Naive B cell (primary cell): ENCODE measurements at regions not wholly inside any gene's neighbourhood (a gene's known extent, or its start where the extent isn't known, plus 50 kb on each side); places are given as distances from the start of the nearest gene placed in this dataset.

Experiments
- ATAC-seq, 2 donors: fragments of 150-1000 bp; cut with Tn5 transposase; 2 replicates each; pipeline ENCODE4 v1.10.0; 2021; ENCODE audit warnings: low read depth in 2 of 2, mild to moderate bottlenecking in 2 of 2, moderate library complexity in 2 of 2
- DNase-seq: peaks from one replicate; pipeline ENCODE4 v3.0.0; 2022
- H3K27ac Mint-ChIP-seq, 6 donors: one replicate each; pipeline ENCODE4 v1.8.0; 2020 to 2022; ENCODE audit warnings: mild to moderate bottlenecking in 6 of 6, mixed read lengths in 6 of 6, moderate library complexity in 5 of 6, inconsistent platforms in 2 of 6
- H3K27me3 Mint-ChIP-seq, 3 donors: one replicate each; pipeline ENCODE4 v1.8.0; 2021 to 2022; ENCODE audit warnings: mixed read lengths in 3 of 3, mild to moderate bottlenecking in 1 of 3
- H3K36me3 Mint-ChIP-seq, 2 donors: one replicate each; pipeline ENCODE4 v1.8.0; 2020 to 2022; ENCODE audit warnings: mixed read lengths in 2 of 2, inconsistent platforms in 1 of 2, mild to moderate bottlenecking in 1 of 2
- H3K4me1 Mint-ChIP-seq, 3 donors: one replicate each; pipeline ENCODE4 v1.8.0; 2020 to 2022; ENCODE audit warnings: mixed read lengths in 3 of 3, inconsistent platforms in 1 of 3, mild to moderate bottlenecking in 1 of 3, moderate library complexity in 1 of 3
- H3K4me3 Mint-ChIP-seq, 8 donors: one replicate each; pipeline ENCODE4 v1.8.0; 2020 to 2022; ENCODE audit warnings: mild to moderate bottlenecking in 8 of 8, mixed read lengths in 8 of 8, moderate library complexity in 8 of 8, inconsistent platforms in 2 of 8
- H3K9me3 Mint-ChIP-seq, 7 donors: one replicate each; pipeline ENCODE4 v1.8.0; 2020 to 2022; ENCODE audit warnings: mixed read lengths in 7 of 7, mild to moderate bottlenecking in 5 of 7, inconsistent platforms in 2 of 7, moderate library complexity in 1 of 7

DNA sequence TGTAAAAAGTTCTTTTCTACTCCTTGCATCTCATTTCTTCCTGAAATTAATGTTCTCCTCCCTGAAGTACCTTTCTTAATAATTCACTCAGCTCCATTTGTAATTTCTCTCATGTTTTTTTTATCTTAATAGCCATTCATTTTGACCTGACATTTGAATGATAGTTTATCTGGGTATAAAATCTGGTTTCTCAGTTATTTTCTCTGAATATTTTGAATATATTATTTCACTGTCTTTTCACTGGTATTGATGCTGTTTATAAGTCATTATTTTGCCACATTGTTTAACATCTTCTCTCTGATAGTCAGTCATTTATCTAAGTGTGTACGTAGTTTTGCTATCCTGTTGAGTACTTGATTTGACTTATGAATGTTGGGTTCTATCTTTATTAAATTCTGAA, 68.8 kb upstream of the ARHGAP18 start:
- peaks cover 0 to 35% (median 17%) of the 10 kb centered on the region in 7 donors for H3K9me3 Mint-ChIP-seq
- no peak for DNase-seq
- H3K4me3 Mint-ChIP-seq: no peak overlapping the region
- H3K27me3 Mint-ChIP-seq: peaks cover 0 to 8% (median 4%) of the 10 kb centered on the region in 3 donors
- ATAC-seq: no peak
- H3K27ac Mint-ChIP-seq: no peak overlapping the region
- no peaks in the 10 kb centered on the region for H3K4me1 Mint-ChIP-seq
- H3K36me3 Mint-ChIP-seq: peaks cover 16 to 17% of the 10 kb centered on the region in 2 donors

DNA sequence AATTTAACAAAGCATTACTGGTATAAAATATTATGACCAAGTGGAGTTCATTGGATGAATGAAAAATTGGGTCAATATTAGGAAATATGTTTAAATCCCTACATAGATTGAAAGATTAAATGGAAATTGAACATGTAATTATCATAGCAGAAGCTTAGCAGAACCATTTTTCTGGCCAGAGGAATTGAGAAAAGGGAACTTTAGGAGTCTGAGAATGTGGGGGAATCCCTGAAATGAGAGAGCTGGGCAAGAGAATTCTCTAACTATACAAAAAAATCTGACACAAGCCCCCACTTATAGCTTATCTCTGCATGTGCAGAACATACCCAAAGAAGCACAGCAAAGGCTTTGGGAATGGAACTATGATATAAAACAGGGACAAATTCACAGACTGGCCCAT, 67.4 kb upstream of the ARHGAP18 start:
- no peaks in the 10 kb centered on the region for H3K4me1 Mint-ChIP-seq
- no peak overlapping the region for H3K27ac Mint-ChIP-seq
- no peak overlapping the region for H3K4me3 Mint-ChIP-seq
- DNase-seq (no peak), ATAC-seq (no peak)
- H3K9me3 Mint-ChIP-seq: peaks cover 0 to 31% (median 17%) of the 10 kb centered on the region in 7 donors
- peaks cover 2 to 11% (median 6%) of the 10 kb centered on the region in 3 donors for H3K27me3 Mint-ChIP-seq
- H3K36me3 Mint-ChIP-seq: peaks cover 16 to 17% of the 10 kb centered on the region in 2 donors

DNA sequence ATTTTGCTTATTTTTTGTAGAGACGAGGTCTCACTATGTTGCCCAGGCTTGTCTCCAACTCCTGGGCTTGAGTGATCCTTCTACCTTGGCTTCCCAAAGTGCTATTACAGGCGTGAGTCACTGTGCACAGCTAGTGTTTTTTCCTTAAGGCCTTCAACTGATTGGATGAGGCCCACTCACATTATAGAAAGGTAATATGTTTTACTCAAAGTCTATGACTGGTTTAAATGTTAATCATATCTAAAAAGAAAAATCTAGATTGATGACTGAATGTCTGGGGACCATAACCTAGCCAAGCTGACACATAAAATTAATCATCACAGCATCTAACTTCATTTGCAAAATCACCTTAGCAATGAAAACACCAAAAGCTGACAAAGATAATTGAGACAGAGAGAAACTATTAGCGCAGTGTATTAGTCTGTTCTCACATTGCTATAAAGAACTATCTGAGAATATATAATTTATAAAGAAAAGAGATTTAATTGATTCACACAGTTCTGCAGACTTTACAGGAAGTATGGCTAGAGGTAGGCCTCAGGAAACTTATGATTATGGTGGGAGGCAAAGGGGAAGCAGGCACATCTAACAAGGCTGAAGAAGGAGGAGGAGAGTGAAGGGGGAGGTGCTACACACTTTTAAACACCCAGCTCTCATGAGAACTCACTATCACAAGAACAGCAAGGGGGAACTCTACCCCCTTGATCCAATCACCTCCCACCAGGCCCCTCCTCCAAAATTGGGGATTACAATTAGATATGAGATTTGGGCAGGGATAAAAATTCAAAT, 66.8 kb upstream of the ARHGAP18 start:
- H3K27me3 Mint-ChIP-seq: peaks cover 7 to 15% (median 12%) of the 10 kb centered on the region in 3 donors
- H3K9me3 Mint-ChIP-seq: peaks cover 0 to 34% (median 17%) of the 10 kb centered on the region in 7 donors
- no peak for ATAC-seq
- H3K36me3 Mint-ChIP-seq: peaks cover 17 to 22% of the 10 kb centered on the region in 2 donors
- H3K4me3 Mint-ChIP-seq: no peak overlapping the region
- no peak overlapping the region for H3K27ac Mint-ChIP-seq
- no peak for DNase-seq
- no peaks in the 10 kb centered on the region for H3K4me1 Mint-ChIP-seq

DNA sequence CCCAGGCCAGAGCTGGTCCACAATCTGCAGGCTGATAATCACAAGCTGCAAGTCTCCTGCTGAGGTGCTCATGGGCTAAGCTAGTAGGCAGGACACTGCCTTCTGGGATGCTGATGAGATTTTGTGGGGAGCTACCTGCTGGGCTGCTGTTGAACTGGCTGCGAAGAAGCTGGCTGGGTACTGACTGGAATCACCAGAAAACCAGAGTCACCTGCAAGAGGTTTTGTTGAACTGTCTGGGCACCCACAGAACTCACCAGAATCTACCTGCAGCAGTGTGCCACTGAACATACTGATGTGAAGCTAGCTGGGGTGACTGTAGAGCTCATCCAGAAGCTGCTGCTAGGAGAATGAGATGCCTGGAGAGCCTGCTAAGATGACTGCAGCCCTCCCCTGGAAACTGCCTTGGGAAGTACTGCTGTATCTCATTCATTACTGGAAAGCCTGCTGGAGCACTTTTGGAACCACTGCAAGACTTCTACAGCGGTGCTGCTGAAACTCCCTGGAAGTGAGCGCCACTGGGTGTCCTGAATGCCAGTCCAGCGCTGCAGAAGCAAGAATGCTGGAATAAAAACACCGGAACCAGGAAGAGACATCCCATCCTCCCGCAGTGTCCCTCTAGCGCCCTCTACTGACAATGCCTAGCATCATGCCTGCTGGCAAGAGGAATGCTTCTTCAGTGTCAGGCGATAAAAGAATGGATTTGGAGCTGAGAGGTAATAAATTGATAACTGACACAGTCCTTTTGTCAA, 64.9 kb upstream of the ARHGAP18 start:
- Mint-ChIP-seq H3K27me3 (peaks cover 18 to 33% (median 25%) of the 10 kb centered on the region in 3 donors), H3K4me3 (peak overlapping the region in 1 of 8 donors; percentile 19), H3K4me1 (no peaks in the 10 kb centered on the region), H3K36me3 (peaks cover 15 to 22% of the 10 kb centered on the region in 2 donors), H3K27ac (no peak overlapping the region), H3K9me3 (peaks cover 0 to 31% (median 16%) of the 10 kb centered on the region in 7 donors)
- DNase-seq (no peak), ATAC-seq (no peak)

DNA sequence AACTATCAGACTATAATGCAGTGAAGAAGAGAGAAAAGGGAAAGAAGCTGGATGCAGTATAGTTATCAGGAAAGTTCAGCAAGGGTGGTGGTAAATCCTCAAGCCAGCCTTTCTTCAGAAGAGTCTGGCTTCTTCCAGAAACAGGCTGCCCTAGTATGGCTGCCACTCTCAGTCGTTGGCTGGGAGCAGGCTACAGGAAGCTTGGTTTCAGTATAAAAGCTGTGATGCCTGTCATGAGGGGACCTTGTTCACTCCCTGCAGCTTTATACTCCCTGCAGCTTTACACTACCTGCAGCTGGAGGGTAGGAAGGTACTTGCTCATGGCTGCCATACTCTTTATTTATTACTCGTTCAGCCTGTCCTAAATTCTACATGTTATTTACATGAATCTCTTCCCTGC, 63.3 kb upstream of the ARHGAP18 start:
- Mint-ChIP-seq H3K4me3 (no peak overlapping the region), H3K27ac (no peak overlapping the region), H3K27me3 (peaks cover 25 to 36% (median 33%) of the 10 kb centered on the region in 3 donors), H3K4me1 (no peaks in the 10 kb centered on the region), H3K36me3 (peaks cover 5 to 13% of the 10 kb centered on the region in 2 donors), H3K9me3 (peaks cover 0 to 16% (median 7%) of the 10 kb centered on the region in 7 donors)
- DNase-seq (no peak), ATAC-seq (no peak)

DNA sequence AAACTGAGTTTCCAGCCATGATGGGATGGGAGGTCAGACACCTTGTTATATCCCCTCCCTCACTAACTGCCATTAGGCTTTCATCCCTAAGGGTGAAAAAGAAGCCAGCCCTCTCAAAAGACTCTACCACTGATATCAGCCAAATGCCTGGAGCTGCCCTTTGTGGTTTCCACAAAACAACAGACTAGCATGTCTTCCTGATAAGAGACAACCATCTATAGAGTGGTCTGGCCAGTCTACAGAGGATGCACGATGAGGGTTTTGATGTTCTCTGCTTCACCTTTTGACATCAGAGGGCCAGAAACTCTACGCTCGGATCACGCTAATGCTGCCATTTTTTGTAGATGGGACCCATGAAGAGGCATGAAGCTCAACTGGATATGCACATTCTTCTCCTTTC, 61.7 kb upstream of the ARHGAP18 start:
- Mint-ChIP-seq H3K4me3 (no peak overlapping the region), H3K27ac (no peak overlapping the region)
- DNase-seq: no peak

DNA sequence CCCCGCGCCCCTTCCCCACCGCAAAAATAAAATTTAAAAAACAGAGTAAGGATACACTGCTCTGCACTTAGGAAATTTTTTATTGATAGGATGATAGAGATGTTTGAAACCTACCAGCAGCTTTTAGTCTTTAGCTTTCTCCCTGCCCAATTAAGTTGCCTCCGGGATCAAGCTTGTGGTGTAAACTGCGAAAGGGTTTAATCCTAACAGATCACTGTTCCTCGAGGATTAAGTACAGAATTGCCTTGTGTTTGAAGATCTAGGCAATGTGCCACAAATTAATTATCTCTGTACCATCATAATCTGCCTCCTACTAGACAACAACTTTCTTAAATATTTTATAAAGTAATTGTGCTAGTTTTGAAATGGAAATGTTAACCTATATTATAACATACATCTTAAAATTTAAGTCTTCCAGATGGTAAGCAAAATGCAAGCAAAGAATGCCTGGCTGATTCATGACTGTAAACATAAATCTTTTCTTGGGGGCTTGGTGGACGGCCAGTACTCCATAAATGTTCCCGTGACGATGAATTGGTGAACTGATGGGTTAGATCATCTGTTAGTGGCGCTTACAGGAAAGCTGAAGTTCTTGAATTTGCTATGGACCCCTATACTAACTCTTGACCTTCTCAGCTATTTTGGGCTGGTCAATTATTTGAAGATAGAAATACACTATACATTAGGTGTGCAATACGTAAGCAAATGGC, 58.0 kb upstream of the ARHGAP18 start:
- H3K27ac Mint-ChIP-seq: no peak overlapping the region
- peaks cover 8 to 11% (median 9%) of the 10 kb centered on the region in 3 donors for H3K4me1 Mint-ChIP-seq
- peak overlapping the region in 7 of 8 donors; percentile 65 to 89 (median 87) for H3K4me3 Mint-ChIP-seq
- peaks cover 65 to 71% (median 65%) of the 10 kb centered on the region in 3 donors for H3K27me3 Mint-ChIP-seq
- ATAC-seq (no peak), DNase-seq (no peak)
- H3K9me3 Mint-ChIP-seq: peaks cover 0 to 6% (median 3%) of the 10 kb centered on the region in 7 donors
- H3K36me3 Mint-ChIP-seq: peaks cover 0 to 6% of the 10 kb centered on the region in 2 donors

More for the DNA sequence above, 61.7 kb upstream of the ARHGAP18 start:
- Mint-ChIP-seq H3K27me3 (peaks cover 34 to 46% (median 41%) of the 10 kb centered on the region in 3 donors), H3K36me3 (peaks cover 0 to 6% of the 10 kb centered on the region in 2 donors), H3K4me1 (peaks cover 8 to 10% (median 9%) of the 10 kb centered on the region in 3 donors), H3K9me3 (peaks cover 0 to 6% (median 3%) of the 10 kb centered on the region in 7 donors)
- ATAC-seq: no peak

DNA sequence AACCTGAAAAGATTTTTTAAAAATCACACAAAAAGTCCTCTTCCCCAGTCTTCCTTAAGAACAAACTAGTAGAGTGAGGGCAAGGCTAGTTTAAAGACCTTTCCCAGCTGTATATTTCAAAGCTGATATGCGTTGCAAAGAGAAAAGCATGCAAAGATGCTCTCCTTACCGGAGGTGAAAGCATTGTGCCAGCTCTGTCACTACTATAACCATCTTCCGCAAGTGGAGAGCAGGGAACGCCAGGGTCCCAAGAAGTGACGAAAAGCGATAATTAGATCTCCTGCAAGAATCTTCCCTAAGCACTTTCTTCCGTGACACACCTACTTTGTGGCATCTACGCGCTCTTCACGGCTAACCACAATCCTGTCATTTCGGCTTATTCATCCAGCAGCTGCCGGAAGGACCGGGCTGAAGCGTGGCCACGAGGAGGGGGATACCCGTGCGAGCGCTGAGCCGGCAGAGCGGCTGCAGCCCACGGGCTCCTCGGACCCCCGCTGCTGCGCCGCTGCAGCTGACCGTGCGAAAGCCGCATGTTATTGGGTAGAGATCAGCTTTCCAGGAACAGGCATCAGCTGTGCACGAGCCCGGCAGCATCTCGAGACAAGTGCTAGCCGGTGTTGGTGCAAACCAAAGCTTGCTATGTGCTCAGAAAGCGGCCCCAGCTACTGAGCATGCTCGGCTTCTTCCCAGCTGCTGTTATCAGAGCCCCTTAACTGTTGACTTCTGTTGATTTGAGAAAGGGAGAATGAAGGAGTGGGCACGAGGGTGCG, 57.2 kb upstream of the ARHGAP18 start:
- DNase-seq: peak; percentile 20
- no peak overlapping the region for H3K27ac Mint-ChIP-seq
- H3K4me1 Mint-ChIP-seq: peaks cover 8 to 11% (median 9%) of the 10 kb centered on the region in 3 donors
- peaks cover 0 to 3% (median 2%) of the 10 kb centered on the region in 7 donors for H3K9me3 Mint-ChIP-seq
- H3K36me3 Mint-ChIP-seq: peaks cover 0 to 4% of the 10 kb centered on the region in 2 donors
- ATAC-seq: peak; percentile 82 to 83
- peaks cover 62 to 70% (median 64%) of the 10 kb centered on the region in 3 donors for H3K27me3 Mint-ChIP-seq
- H3K4me3 Mint-ChIP-seq: peak overlapping the region; percentile 65 to 91 (median 87)

DNA sequence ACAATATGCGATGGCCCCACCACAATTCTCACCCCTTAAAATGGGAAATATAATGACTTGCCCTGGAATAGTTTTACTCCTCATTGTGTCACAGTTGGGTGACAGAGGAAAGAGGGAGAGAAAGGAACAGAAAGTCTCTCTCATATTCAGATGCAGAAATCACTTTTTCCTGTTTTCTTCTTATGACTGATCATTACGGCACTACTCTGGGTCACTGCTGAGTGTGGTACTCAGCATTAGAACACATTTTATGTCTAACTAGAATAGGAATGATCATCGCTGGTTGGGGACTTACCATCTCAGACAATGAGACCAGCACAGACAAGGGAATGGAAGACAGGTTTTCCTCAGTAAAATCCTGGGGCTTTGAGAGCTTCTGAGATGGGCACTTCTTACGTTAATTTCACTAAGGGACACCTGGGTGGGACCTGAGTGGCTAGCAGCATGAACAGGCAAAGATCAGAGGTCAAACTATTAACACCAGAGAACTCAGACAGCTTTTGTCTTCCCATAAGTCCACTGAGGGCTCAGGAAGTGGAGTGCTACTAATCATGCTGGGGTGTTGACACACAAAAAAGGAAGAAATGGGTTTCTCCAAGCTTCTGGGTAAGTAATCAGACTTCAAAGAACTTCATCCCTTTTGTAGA, 54.9 kb upstream of the ARHGAP18 start:
- H3K36me3 Mint-ChIP-seq: no peaks in the 10 kb centered on the region
- H3K27ac Mint-ChIP-seq: no peak overlapping the region
- peaks cover 8 to 11% (median 9%) of the 10 kb centered on the region in 3 donors for H3K4me1 Mint-ChIP-seq
- peaks cover 49 to 59% (median 54%) of the 10 kb centered on the region in 3 donors for H3K27me3 Mint-ChIP-seq
- no peaks in the 10 kb centered on the region for H3K9me3 Mint-ChIP-seq
- ATAC-seq (no peak), DNase-seq (no peak)
- no peak overlapping the region for H3K4me3 Mint-ChIP-seq

DNA sequence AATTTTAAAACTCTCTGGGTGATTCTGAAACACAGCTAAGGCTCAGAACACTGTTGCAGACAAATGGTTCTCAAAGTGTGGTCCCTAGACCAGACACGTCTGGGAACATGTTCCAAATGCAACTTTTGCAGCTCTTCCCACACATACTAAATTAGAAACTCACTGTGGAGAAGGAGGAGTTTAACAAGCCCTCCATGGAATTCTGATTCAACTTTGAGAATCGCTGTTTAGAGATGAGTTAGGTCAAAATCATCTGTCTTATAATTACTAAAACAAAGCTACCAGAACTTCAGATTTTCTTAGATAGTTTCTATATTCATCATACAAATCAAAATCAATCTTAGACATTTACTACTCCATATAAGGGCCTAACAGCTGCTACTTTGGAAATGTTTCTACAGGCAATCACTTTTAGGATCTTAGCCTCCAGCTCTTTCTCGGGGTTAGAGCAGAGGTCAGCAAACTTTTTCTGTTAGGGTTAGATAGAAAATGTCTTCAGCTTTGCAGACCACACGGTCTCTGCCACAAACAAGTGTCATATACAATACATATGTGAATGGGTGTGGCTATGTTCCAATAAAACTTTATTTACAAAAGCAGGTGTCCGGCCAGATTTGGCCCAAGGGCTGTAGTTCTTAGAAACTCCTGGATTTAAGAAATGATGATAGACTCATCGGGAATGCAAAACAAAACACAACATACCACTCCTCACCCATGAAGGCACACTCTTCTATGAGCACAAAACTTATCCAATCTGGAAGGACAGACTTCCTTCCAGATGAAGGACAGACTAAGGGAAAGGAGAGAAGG, 50.0 kb upstream of the ARHGAP18 start:
- Mint-ChIP-seq H3K27me3 (peaks cover 20 to 38% (median 25%) of the 10 kb centered on the region in 3 donors), H3K4me3 (no peak overlapping the region), H3K36me3 (no peaks in the 10 kb centered on the region), H3K9me3 (no peaks in the 10 kb centered on the region), H3K4me1 (no peaks in the 10 kb centered on the region), H3K27ac (no peak overlapping the region)
- DNase-seq (no peak), ATAC-seq (no peak)
